HFF-Myc (cell line): ENCODE measurements at regions not wholly inside any gene's neighbourhood (a gene's known extent, or its start where the extent isn't known, plus 50 kb on each side); places are given as distances from the start of the nearest gene placed in this dataset.

ENCODE experiments used
- DNase-seq: peaks from one replicate; pipeline ENCODE4 v3.0.0-alpha.2; 2011; ENCODE audit warnings: low read depth; ENCODE audit errors: extremely low read depth
- H3K4me3 ChIP-seq: replicated peaks from 2 replicates; pipeline ENCODE4 v1.5.1; 2011; ENCODE audit warnings: low read depth, mild to moderate bottlenecking, control low read depth, low read length
- TF ChIP-seq, protein P1 (sequence below): IDR thresholded peaks from 2 replicates; pipeline ENCODE4 v1.5.1; 2012; ENCODE audit warnings: mild to moderate bottlenecking, low read depth, low read length, control low read depth; ENCODE audit errors: missing control alignments

DNA sequence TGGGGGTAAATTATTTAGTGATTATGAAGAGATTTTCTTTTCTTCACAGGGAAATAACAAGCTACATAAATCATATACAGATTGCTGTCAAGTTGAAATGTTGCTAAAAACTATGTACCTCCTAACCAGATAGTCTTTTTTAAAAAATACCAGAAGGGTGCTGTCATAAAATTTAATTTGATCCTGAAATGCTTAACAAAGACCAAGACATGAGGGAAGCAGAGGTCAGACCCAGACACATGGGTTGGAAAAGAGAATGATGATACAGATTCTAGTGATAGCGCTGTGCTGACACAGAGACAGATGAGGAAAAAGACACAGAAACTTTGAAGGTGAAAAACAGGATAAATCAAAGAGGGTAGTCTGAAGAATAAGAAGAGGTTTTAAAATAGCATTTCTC lies 573.1 kb downstream of the HACE1 start:
- TF ChIP-seq, protein P1, sequence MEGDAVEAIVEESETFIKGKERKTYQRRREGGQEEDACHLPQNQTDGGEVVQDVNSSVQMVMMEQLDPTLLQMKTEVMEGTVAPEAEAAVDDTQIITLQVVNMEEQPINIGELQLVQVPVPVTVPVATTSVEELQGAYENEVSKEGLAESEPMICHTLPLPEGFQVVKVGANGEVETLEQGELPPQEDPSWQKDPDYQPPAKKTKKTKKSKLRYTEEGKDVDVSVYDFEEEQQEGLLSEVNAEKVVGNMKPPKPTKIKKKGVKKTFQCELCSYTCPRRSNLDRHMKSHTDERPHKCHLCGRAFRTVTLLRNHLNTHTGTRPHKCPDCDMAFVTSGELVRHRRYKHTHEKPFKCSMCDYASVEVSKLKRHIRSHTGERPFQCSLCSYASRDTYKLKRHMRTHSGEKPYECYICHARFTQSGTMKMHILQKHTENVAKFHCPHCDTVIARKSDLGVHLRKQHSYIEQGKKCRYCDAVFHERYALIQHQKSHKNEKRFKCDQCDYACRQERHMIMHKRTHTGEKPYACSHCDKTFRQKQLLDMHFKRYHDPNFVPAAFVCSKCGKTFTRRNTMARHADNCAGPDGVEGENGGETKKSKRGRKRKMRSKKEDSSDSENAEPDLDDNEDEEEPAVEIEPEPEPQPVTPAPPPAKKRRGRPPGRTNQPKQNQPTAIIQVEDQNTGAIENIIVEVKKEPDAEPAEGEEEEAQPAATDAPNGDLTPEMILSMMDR = no peak
- DNase-seq = no peak
- no peak overlapping the region for H3K4me3 ChIP-seq

DNA sequence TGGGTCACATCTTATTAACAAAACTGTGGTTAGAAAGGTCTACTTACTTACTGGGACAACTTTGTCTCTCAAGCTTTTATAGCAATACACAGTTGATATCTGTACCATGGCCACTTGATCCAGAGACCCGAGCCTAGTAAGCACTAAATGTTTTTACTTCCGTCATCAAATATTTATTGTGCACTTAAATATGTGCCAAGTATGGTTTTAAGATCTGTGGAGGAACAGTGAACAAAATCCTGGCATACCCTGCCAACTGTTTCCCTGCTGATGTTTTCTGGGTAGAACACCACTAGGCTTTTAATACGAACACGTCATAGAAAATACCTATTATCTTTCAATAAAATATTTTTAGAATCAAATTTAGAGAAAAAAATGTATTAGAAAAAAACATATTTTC lies 574.8 kb downstream of the HACE1 start:
- TF ChIP-seq, protein P1 = no peak
- no peak overlapping the region for H3K4me3 ChIP-seq
- DNase-seq = no peak

DNA sequence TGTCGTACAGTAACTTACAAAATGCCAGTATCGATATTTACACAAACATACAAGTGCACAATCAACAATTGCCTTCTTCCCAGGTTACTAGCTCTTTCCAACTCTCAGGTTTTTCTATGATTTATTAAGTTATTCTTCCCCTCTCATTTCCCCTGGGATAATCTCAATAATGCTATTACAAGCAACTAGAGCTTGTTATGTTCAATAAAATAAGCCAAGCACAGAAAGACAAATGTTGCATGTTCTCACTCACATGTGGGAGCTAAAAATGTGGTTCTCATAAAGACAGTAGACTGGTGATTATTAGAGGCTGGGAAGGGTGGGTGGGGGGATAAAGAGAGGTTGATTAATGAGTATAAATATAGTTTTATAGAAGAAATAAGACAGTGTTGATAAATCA lies 577.1 kb downstream of the HACE1 start:
- no peak for DNase-seq
- no peak overlapping the region for H3K4me3 ChIP-seq
- TF ChIP-seq, protein P1 = no peak

DNA sequence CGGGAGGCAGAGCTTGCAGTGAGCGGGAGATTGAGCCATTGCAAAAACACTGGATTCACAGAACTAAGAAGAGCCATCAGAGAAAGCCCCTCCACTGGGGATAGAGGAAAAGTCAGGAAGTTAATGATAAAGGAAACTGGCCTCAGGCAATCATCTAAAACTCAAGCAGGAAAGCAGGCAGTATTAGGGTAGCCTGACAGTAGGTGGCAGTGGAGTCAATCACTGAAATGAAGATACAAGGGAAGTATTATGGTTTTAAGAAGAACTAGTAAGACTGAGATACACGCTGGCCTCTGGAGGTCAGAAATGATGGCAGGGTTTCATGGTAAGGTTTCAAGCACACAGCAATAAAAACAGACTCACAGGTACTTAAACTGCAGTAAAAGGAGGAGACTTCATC lies 578.3 kb downstream of the HACE1 start:
- TF ChIP-seq, protein P1 = no peak
- H3K4me3 ChIP-seq = no peak overlapping the region
- no peak for DNase-seq

DNA sequence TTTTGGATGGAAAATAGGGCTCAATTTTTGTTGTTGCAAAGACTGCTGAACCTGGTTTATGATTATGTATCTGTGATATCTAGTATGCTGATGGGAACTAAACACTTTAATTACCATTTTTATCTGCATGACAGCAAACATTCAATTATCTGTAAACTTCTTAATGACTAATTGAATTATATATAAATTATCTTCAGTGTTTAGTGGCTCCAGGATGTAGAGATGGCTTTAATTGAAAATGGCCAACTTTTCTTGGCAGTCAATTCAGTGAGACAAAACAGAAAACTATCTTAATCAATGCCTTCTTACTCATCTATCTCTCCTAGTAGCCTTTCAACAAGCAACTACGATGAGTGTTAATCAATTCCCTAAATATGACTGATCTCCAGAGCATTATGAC lies 591.3 kb downstream of the HACE1 start:
- TF ChIP-seq, protein P1 = no peak
- DNase-seq = no peak
- H3K4me3 ChIP-seq = no peak overlapping the region

DNA sequence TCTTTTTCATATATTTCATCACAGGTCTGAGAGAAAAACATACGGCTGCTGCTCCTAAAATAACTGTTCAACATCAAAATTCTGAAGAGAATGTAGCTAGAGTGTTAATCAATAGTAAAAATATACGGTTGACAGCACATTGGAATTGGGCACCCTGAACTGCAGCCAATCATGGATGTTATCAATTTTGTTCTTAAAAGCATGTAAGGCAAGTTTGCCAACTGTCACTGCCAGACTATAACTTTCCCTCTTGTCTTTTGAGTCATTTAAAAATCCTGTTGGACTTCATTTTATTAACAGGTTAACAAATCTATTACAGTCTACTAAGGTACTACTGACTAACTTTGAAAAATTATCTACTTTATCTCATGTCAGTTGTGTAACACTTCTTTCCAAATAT lies 592.8 kb downstream of the HACE1 start:
- TF ChIP-seq, protein P1 = no peak
- no peak for DNase-seq
- no peak overlapping the region for H3K4me3 ChIP-seq

DNA sequence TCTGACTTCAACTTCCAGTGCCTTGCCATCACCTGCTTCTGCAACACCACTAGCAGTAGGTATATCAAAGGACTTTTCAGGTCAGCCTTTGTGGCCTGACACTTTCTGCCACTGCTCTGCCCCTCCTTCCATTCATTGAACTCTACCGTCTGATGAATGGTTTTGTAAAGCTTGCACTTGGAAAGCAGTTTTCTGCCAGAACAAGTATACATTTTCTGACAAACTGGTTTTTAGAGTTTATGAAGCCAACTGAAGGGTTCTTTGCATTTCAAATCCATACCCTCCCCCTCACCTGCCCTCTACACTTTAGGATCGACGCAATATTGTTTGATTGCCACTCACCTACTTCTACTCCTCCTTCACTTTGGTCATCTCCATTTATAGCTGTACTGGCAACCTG lies 603.1 kb downstream of the HACE1 start:
- TF ChIP-seq, protein P1 = no peak
- DNase-seq = no peak
- H3K4me3 ChIP-seq = no peak overlapping the region
